ENCODE measurements at regions not wholly inside any gene's neighbourhood (a gene's known extent, or its start where the extent isn't known, plus 50 kb on each side); places are given as distances from the start of the nearest gene placed in this dataset.

DNA sequence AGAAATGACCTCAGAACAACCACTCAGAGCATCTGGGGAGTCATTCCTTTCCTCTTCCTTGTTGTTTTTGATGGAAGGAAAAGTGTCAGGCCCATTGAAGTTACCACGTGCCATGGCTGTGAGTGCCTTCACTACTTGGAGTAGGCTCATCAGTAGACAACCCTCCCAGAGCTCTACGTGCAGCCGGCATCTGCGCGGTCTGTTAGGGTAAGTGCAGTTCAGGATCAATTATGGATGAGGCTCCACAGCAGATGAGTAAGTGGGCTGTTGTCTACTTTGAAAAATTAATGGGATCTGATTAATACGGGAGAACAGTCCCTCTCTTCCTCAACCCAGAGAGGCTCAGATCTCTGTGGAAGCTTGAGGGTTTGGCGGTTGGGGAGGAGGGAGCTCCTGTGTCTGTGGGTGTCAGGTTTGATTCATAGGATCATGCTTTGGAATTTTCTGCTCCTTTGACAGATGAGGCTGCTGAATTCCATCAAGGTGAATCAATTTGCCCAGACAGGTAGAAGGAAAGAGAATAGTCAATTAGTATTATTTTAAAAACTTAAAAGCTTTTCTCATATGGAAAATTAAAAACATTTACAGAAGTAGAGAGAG is 93.8 kb upstream of the TOX2 start:
- TF ChIP-seq, protein P1, sequence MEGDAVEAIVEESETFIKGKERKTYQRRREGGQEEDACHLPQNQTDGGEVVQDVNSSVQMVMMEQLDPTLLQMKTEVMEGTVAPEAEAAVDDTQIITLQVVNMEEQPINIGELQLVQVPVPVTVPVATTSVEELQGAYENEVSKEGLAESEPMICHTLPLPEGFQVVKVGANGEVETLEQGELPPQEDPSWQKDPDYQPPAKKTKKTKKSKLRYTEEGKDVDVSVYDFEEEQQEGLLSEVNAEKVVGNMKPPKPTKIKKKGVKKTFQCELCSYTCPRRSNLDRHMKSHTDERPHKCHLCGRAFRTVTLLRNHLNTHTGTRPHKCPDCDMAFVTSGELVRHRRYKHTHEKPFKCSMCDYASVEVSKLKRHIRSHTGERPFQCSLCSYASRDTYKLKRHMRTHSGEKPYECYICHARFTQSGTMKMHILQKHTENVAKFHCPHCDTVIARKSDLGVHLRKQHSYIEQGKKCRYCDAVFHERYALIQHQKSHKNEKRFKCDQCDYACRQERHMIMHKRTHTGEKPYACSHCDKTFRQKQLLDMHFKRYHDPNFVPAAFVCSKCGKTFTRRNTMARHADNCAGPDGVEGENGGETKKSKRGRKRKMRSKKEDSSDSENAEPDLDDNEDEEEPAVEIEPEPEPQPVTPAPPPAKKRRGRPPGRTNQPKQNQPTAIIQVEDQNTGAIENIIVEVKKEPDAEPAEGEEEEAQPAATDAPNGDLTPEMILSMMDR (IDR thresholded peaks at IDR 0.05) = no peak
- TF ChIP-seq EZH2 (IDR thresholded peaks at IDR 0.05; ENCODE audit: borderline replicate concordance, insufficient read depth, low read depth, low read length, poor library complexity, severe bottlenecking) = no peak
- Histone ChIP-seq H2AFZ (ENCODE audit: insufficient read depth, low read depth, low read length, poor library complexity, severe bottlenecking) (no peak overlapping the region), H3K27me3 (replicated peaks in 1 of 4; ENCODE audit: control extremely low read depth in 1 of 4, control insufficient read depth in 3 of 4, insufficient read depth in 4 of 4, low read length in 3 of 4) (peaks cover 0 to 3% (median 0%) of the 10 kb centered on the region in 4 experiments), H3K27ac (ENCODE audit: low read length in 2 of 2) (no peak overlapping the region), H3K4me1 (ENCODE audit: control insufficient read depth in 2 of 2, insufficient read depth in 2 of 2, low read length in 2 of 2) (no peaks in the 10 kb centered on the region), H3K4me2 (replicated peaks; ENCODE audit: low read depth, low read length, poor library complexity, severe bottlenecking) (no peak overlapping the region), H3K36me3 (replicated peaks in 1 of 2; ENCODE audit: control extremely low read depth in 1 of 2, control insufficient read depth in 1 of 2, extremely low read depth in 1 of 2, insufficient read depth in 2 of 2, low read length in 1 of 2) (no peaks in the 10 kb centered on the region), H3K9me3 (ENCODE audit: control extremely low read depth in 1 of 3, control insufficient read depth in 2 of 3, insufficient read depth in 1 of 3, low read length in 2 of 3) (no peaks in the 10 kb centered on the region), H3K79me2 (ENCODE audit: control insufficient read depth, insufficient read depth, low read length) (no peaks in the 10 kb centered on the region), H3K4me3 (ENCODE audit: control extremely low read depth in 1 of 5, extremely low read depth in 1 of 5, insufficient read depth in 1 of 5, low read depth in 2 of 5, low read length in 4 of 5) (no peak overlapping the region), H3K9ac (ENCODE audit: low read length) (no peak overlapping the region), H4K20me1 (ENCODE audit: control insufficient read depth, insufficient read depth, low read length, poor library complexity, severe bottlenecking) (no peaks in the 10 kb centered on the region)
- Mint-ChIP-seq H3K4me1 (peaks cover 6% of the 10 kb centered on the region), H3K27ac (no peak overlapping the region), H3K4me3 (no peak overlapping the region), H3K9me3 (ENCODE audit: insufficient read depth) (no peaks in the 10 kb centered on the region), H3K27me3 (peaks cover 8% of the 10 kb centered on the region)
- DNase-seq (no peak), ATAC-seq (ENCODE audit: low read depth) (no peak)
- ChIA-PET POLR2A (no interaction called here), CTCF (interaction anchor here (1.4 kb wide), 1 partner anchor 14 kb away, joined by 6 read pairs; no protein-coding TSS in a partner anchor)
- intact Hi-C loops (cut with micrococcal nuclease) = no loop called here
- WGBS (ENCODE audit: insufficient coverage) = no CpG with 5 or more reads among the region's 7 CpGs

GRCh38 chr20:43812216-43812615 is 85.4 kb upstream of the GTSF1L start:
- DNase-seq = no peak
- peaks cover 0 to 6% (median 0%) of the 10 kb centered on the region in 4 experiments for H3K27me3 ChIP-seq (replicated peaks in 1 of 4; ENCODE audit: control extremely low read depth in 1 of 4, control insufficient read depth in 3 of 4, insufficient read depth in 4 of 4, low read length in 3 of 4)
- H3K9me3 ChIP-seq (ENCODE audit: control extremely low read depth in 1 of 3, control insufficient read depth in 2 of 3, insufficient read depth in 1 of 3, low read length in 2 of 3) = peaks cover 4 to 25% (median 14%) of the 10 kb centered on the region in 3 donors
- no peak overlapping the region for H3K9ac ChIP-seq (ENCODE audit: low read length)
- no peaks in the 10 kb centered on the region for H3K79me2 ChIP-seq (ENCODE audit: control insufficient read depth, insufficient read depth, low read length)
- H3K27ac Mint-ChIP-seq = no peak overlapping the region
- intact Hi-C loops (cut with micrococcal nuclease) = no loop called here
- H3K4me1 ChIP-seq (ENCODE audit: control insufficient read depth in 2 of 2, insufficient read depth in 2 of 2, low read length in 2 of 2) = no peaks in the 10 kb centered on the region
- H3K4me3 Mint-ChIP-seq = no peak overlapping the region
- H3K36me3 ChIP-seq (replicated peaks in 1 of 2; ENCODE audit: control extremely low read depth in 1 of 2, control insufficient read depth in 1 of 2, extremely low read depth in 1 of 2, insufficient read depth in 2 of 2, low read length in 1 of 2) = no peaks in the 10 kb centered on the region
- H4K20me1 ChIP-seq (ENCODE audit: control insufficient read depth, insufficient read depth, low read length, poor library complexity, severe bottlenecking) = no peaks in the 10 kb centered on the region
- H3K4me3 ChIP-seq (ENCODE audit: control extremely low read depth in 1 of 5, extremely low read depth in 1 of 5, insufficient read depth in 1 of 5, low read depth in 2 of 5, low read length in 4 of 5) = no peak overlapping the region
- H3K27me3 Mint-ChIP-seq = peaks cover 3% of the 10 kb centered on the region
- H3K4me2 ChIP-seq (replicated peaks; ENCODE audit: low read depth, low read length, poor library complexity, severe bottlenecking) = no peak overlapping the region
- no peak for TF ChIP-seq EZH2 (IDR thresholded peaks at IDR 0.05; ENCODE audit: borderline replicate concordance, insufficient read depth, low read depth, low read length, poor library complexity, severe bottlenecking)
- TF ChIP-seq, protein P1 (IDR thresholded peaks at IDR 0.05) = no peak
- H3K27ac ChIP-seq (ENCODE audit: low read length in 2 of 2) = no peak overlapping the region
- H3K9me3 Mint-ChIP-seq (ENCODE audit: insufficient read depth) = peaks cover 7% of the 10 kb centered on the region
- no peak overlapping the region for H2AFZ ChIP-seq (ENCODE audit: insufficient read depth, low read depth, low read length, poor library complexity, severe bottlenecking)
- POLR2A ChIA-PET = no interaction called here
- CTCF ChIA-PET = no interaction called here
- ATAC-seq (ENCODE audit: low read depth) = no peak
- H3K4me1 Mint-ChIP-seq = no peaks in the 10 kb centered on the region
